Prostate gland (tissue), 2 donors: ENCODE measurements at regions not wholly inside any gene's neighbourhood (a gene's known extent, or its start where the extent isn't known, plus 50 kb on each side); places are given as distances from the start of the nearest gene placed in this dataset.

ENCODE experiments used
- CTCF ChIP-seq, 4 experiments: fragments of 200-600 bp in 2 of 4; fragments of 450-650 bp in 2 of 4; sonication (generic) in 2 of 4; IDR thresholded peaks; 1 replicate in 3 of 4; 2 replicates in 1 of 4; pipeline ENCODE4 v1.5.1; 2016 to 2019; ENCODE audit warnings: antibody characterized with exemption in 4 of 4, mild to moderate bottlenecking in 2 of 4, moderate library complexity in 2 of 4
- POLR2A ChIP-seq: fragments of 450-650 bp; IDR thresholded peaks from one replicate; pipeline ENCODE4 v1.6.1; 2016; ENCODE audit warnings: antibody characterized with exemption, mild to moderate bottlenecking
- POLR2AphosphoS5 ChIP-seq: sonication (generic); formaldehyde crosslinking; IDR thresholded peaks from one replicate; pipeline ENCODE4 v1.6.1; 2017; ENCODE audit warnings: antibody characterized with exemption

- TF ChIP-seq CTCF (IDR thresholded peaks at IDR 0.05) (no peak), POLR2A (no peak), POLR2AphosphoS5 (no peak)
These were observed 82.5 kb downstream of the SPRY4 start for GRCh38 chr5:142242272-142242671.
